MM.1S (cell line): ENCODE measurements at regions not wholly inside any gene's neighbourhood (a gene's known extent, or its start where the extent isn't known, plus 50 kb on each side); places are given as distances from the start of the nearest gene placed in this dataset.

ENCODE experiments used
- CTCF ChIP-seq: fragments of 300-600 bp; sonication (generic); IDR thresholded peaks from 2 replicates; pipeline ENCODE4 v1.5.1; 2016; ENCODE audit warnings: antibody characterized with exemption, low read length, mixed read lengths
- EZH2 ChIP-seq: fragments of 300-600 bp; sonication (generic); optimal IDR thresholded peaks from 2 replicates; pipeline ENCODE3; 2017; ENCODE audit warnings: low read depth, mild to moderate bottlenecking, antibody characterized with exemption, low read length, mixed read lengths

GRCh38 chr22:25404928-25405816 lies 159.3 kb upstream of the GRK3 start:
- TF ChIP-seq CTCF = no peak
- no peak for TF ChIP-seq EZH2
